Caco-2 (cell line): ENCODE measurements at regions not wholly inside any gene's neighbourhood (a gene's known extent, or its start where the extent isn't known, plus 50 kb on each side); places are given as distances from the start of the nearest gene placed in this dataset.

Experiments used
- BruUV-seq: library from RNA; stranded (reverse); fragments of 400-500 nt; replicated peaks from 2 replicates; lab custom pipeline; 2021; lab: Mats Ljungman, UMichigan
- CTCF ChIA-PET: fragments of 300-600 bp; sonication (Branson Sonifier 250); formaldehyde crosslinking; loops from one replicate; lab custom pipeline; 2022; ENCODE audit warnings: antibody characterized with exemption; lab: Charles Lee
- POLR2A ChIA-PET: fragments of 300-600 bp; sonication (Branson Sonifier 250); formaldehyde crosslinking; loops from one replicate; lab custom pipeline; 2022; ENCODE audit warnings: antibody characterized with exemption; lab: Charles Lee
- DNase-seq, 2 experiments: peaks; one replicate each; pipeline versions ENCODE4 v3.0.0 to v3.0.0-alpha.2; 2020 to 2022
- H3K27me3 ChIP-seq: replicated peaks from 2 replicates; pipeline ENCODE4 v1.6.0; 2011; ENCODE audit warnings: low read length; ENCODE audit not compliant: control insufficient read depth, insufficient read depth
- H3K36me3 ChIP-seq: 2 replicates; pipeline ENCODE4 v1.5.1; 2011; ENCODE audit warnings: low read length; ENCODE audit not compliant: control insufficient read depth, insufficient read depth
- H3K4me1 ChIP-seq: fragments of 250-450 bp; sonication (Bioruptor Pico); 2 replicates; pipeline ENCODE4 v1.5.1; 2020; ENCODE audit warnings: mild to moderate bottlenecking
- H3K4me3 ChIP-seq: 2 replicates; pipeline ENCODE4 v1.5.1; 2011; ENCODE audit warnings: low read depth, mild to moderate bottlenecking, control low read depth, low read length
- H3K9me3 ChIP-seq: fragments of 250-450 bp; sonication (Bioruptor Pico); 2 replicates; pipeline ENCODE4 v1.5.1; 2020; ENCODE audit warnings: mild to moderate bottlenecking, moderate library complexity
- H3K27ac Mint-ChIP-seq: one replicate; pipeline ENCODE4 v1.8.0; 2022; ENCODE audit warnings: mixed read lengths; ENCODE audit not compliant: unreplicated experiment
- H3K27me3 Mint-ChIP-seq: one replicate; pipeline ENCODE4 v1.8.0; 2022; ENCODE audit warnings: mixed read lengths; ENCODE audit not compliant: insufficient read depth, unreplicated experiment
- H3K36me3 Mint-ChIP-seq: one replicate; pipeline ENCODE4 v1.8.0; 2022; ENCODE audit warnings: mild to moderate bottlenecking, mixed read lengths; ENCODE audit not compliant: insufficient read depth, unreplicated experiment
- H3K4me1 Mint-ChIP-seq: one replicate; pipeline ENCODE4 v1.8.0; 2022; ENCODE audit warnings: low read depth, mixed read lengths; ENCODE audit not compliant: unreplicated experiment
- H3K4me3 Mint-ChIP-seq: one replicate; pipeline ENCODE4 v1.8.0; 2022; ENCODE audit warnings: mild to moderate bottlenecking, moderate library complexity, mixed read lengths; ENCODE audit not compliant: unreplicated experiment
- H3K9me3 Mint-ChIP-seq: one replicate; pipeline ENCODE4 v1.8.0; 2022; ENCODE audit warnings: mixed read lengths; ENCODE audit not compliant: unreplicated experiment
- intact Hi-C: fragments of 100-400 bp; cut with micrococcal nuclease; formaldehyde crosslinking; loops from one replicate; pipeline ENCODE4 v1.10.0; 2022; ENCODE audit not compliant: unreplicated experiment
- TF ChIP-seq, protein P1 (sequence below), 2 experiments: fragments of 200-600 bp in 1 of 2; IDR thresholded peaks; 1 replicate in 1 of 2; 2 replicates in 1 of 2; pipeline versions ENCODE4 v1.5.1 to v1.8.0; 2011 to 2022; ENCODE audit warnings: antibody characterized with exemption in 1 of 2, control low read depth in 1 of 2, inconsistent platforms in 1 of 2, low read depth in 1 of 2, low read length in 1 of 2, mild to moderate bottlenecking in 1 of 2, moderate library complexity in 1 of 2; ENCODE audit not compliant: insufficient read depth in 1 of 2, severe bottlenecking in 1 of 2, unreplicated experiment in 1 of 2

DNA sequence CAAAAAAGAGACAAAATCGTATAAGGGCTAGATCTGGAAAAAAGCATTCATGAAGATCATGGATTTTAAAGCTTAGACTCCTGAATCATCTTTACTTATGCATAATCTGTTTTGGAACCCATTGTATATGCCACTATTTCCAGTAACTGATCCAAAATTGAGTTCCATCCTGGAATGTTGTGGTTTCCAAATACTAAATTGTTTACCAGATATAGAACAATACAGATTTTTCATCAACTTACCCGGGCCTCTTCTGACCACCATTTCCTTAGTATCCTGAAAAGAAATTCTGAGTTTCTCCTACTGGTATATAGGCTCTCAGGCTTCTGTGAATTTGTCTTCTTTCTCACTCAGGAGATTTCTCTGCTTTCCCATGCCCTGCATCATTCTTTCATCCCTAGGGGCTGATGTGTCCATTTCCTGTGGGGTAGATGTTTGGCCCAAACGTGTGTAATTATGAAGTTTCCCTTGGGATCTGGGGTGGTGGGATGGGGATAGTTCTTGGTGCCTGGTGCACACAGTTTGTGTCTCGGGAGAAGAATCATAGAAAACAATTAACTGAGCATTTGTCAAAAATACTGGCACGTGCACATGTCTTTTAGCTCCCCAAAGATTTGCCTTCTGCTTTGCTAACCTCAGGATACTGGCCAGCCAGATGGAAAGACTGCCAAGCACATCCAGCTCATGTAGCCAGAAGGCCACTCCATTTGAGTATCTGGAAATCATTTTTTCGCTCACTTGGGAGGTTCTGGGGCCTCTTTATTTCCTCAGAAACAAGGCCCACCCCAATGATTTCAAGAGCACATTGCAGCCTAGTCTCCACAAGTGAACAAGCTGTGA is 127.8 kb downstream of the NTMT2 start:
- no peaks in the 10 kb centered on the region for H3K36me3 Mint-ChIP-seq
- H3K4me1 Mint-ChIP-seq, result no peaks in the 10 kb centered on the region
- BruUV-seq, result no TSS peak
- no peaks in the 10 kb centered on the region for H3K9me3 ChIP-seq
- peaks cover 16% of the 10 kb centered on the region for H3K27me3 Mint-ChIP-seq
- no peaks in the 10 kb centered on the region for H3K4me1 ChIP-seq
- intact Hi-C loops, result no loop called here
- H3K27me3 ChIP-seq, result no peaks in the 10 kb centered on the region
- no peak overlapping the region for H3K4me3 ChIP-seq
- DNase-seq, result no peak
- H3K4me3 Mint-ChIP-seq, result no peak overlapping the region
- no peak overlapping the region for H3K27ac Mint-ChIP-seq
- no peaks in the 10 kb centered on the region for H3K9me3 Mint-ChIP-seq
- no peaks in the 10 kb centered on the region for H3K36me3 ChIP-seq
- ChIA-PET CTCF (no interaction called here), POLR2A (no interaction called here)
- TF ChIP-seq, protein P1, sequence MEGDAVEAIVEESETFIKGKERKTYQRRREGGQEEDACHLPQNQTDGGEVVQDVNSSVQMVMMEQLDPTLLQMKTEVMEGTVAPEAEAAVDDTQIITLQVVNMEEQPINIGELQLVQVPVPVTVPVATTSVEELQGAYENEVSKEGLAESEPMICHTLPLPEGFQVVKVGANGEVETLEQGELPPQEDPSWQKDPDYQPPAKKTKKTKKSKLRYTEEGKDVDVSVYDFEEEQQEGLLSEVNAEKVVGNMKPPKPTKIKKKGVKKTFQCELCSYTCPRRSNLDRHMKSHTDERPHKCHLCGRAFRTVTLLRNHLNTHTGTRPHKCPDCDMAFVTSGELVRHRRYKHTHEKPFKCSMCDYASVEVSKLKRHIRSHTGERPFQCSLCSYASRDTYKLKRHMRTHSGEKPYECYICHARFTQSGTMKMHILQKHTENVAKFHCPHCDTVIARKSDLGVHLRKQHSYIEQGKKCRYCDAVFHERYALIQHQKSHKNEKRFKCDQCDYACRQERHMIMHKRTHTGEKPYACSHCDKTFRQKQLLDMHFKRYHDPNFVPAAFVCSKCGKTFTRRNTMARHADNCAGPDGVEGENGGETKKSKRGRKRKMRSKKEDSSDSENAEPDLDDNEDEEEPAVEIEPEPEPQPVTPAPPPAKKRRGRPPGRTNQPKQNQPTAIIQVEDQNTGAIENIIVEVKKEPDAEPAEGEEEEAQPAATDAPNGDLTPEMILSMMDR (IDR thresholded peaks at IDR 0.05; ENCODE audit: insufficient read depth in 1 of 2, low read depth in 1 of 2, low read length in 1 of 2, severe bottlenecking in 1 of 2, unreplicated experiment in 1 of 2), result no peak

DNA sequence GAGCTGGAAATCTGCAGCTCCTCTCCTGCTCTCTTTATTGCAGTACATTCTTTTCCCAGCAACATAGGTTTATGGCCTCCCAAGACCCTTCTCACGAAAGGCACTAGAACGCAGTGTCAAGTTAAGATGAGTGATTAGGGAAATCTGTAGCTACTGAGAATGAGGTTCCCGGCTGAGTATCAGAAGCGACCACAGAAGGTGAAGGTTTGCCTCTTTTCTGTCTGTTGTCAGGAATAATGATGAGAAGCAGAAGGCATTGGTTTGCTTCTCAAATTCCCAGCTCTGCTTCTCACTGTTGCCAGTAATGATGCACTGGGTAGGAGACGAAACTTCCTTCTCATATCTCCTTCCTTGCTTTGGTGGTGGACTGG is 128.4 kb downstream of the NTMT2 start:
- H3K36me3 Mint-ChIP-seq, result no peaks in the 10 kb centered on the region
- H3K27me3 Mint-ChIP-seq, result peaks cover 16% of the 10 kb centered on the region
- no peaks in the 10 kb centered on the region for H3K36me3 ChIP-seq
- no peak for DNase-seq
- no peak overlapping the region for H3K4me3 Mint-ChIP-seq
- POLR2A ChIA-PET, result no interaction called here
- no peak overlapping the region for H3K27ac Mint-ChIP-seq
- CTCF ChIA-PET, result no interaction called here
- no peaks in the 10 kb centered on the region for H3K27me3 ChIP-seq
- H3K4me1 Mint-ChIP-seq, result no peaks in the 10 kb centered on the region
- no peaks in the 10 kb centered on the region for H3K9me3 ChIP-seq
- no peaks in the 10 kb centered on the region for H3K4me1 ChIP-seq
- H3K4me3 ChIP-seq, result no peak overlapping the region
- intact Hi-C loops, result no loop called here
- H3K9me3 Mint-ChIP-seq, result no peaks in the 10 kb centered on the region
- no TSS peak for BruUV-seq
- TF ChIP-seq, protein P1 (IDR thresholded peaks at IDR 0.05; ENCODE audit: insufficient read depth in 1 of 2, low read depth in 1 of 2, low read length in 1 of 2, severe bottlenecking in 1 of 2, unreplicated experiment in 1 of 2), result no peak

DNA sequence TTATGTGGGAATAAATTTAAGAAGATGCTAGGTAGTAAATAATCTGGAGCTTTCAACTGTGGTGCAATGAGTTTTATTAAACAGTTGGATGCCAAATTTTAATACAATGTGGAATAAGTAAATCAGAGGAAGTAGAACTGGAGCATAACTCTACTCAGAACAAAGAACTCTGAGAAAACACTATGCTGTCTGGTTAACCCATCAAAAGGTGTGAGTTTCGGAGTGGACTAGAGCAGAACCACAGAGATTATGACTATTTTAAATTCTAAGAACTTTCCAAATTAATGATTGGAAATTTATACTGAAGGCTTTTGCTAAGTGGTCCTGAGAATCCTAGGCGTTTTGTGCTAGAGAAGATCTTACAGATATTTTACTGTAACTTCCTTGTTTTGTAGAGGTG is 132.2 kb downstream of the NTMT2 start:
- Mint-ChIP-seq H3K27me3 (peaks cover 10% of the 10 kb centered on the region), H3K4me3 (no peak overlapping the region), H3K27ac (no peak overlapping the region), H3K9me3 (no peaks in the 10 kb centered on the region), H3K4me1 (no peaks in the 10 kb centered on the region), H3K36me3 (no peaks in the 10 kb centered on the region)
- Histone ChIP-seq H3K4me1 (no peaks in the 10 kb centered on the region), H3K36me3 (no peaks in the 10 kb centered on the region), H3K9me3 (no peaks in the 10 kb centered on the region), H3K27me3 (no peaks in the 10 kb centered on the region), H3K4me3 (no peak overlapping the region)
- BruUV-seq, result no TSS peak
- ChIA-PET CTCF (no interaction called here), POLR2A (no interaction called here)
- no peak for DNase-seq
- TF ChIP-seq, protein P1 (IDR thresholded peaks at IDR 0.05; ENCODE audit: insufficient read depth in 1 of 2, low read depth in 1 of 2, low read length in 1 of 2, severe bottlenecking in 1 of 2, unreplicated experiment in 1 of 2), result no peak
- intact Hi-C loops, result no loop called here
